CD14-positive monocyte (primary cell): ENCODE measurements at regions not wholly inside any gene's neighbourhood (a gene's known extent, or its start where the extent isn't known, plus 50 kb on each side); places are given as distances from the start of the nearest gene placed in this dataset.

Experiments used
- DNase-seq, 3 donors: peaks; one replicate each; pipeline ENCODE4 v3.0.0-alpha.2; 2011 to 2022
- H2AFZ ChIP-seq: 2 replicates; pipeline ENCODE4 v1.6.0; 2012; ENCODE audit warnings: mild to moderate bottlenecking, low read depth, low read length, inconsistent platforms; ENCODE audit not compliant: insufficient read depth, poor library complexity, severe bottlenecking
- H3K27ac ChIP-seq, 2 donors: 1 replicate in 1 of 2; 2 replicates in 1 of 2; pipeline ENCODE4 v1.5.1; 2012 to 2013; ENCODE audit warnings: low read length in 2 of 2, control low read depth in 1 of 2, inconsistent platforms in 1 of 2, low read depth in 1 of 2, mild to moderate bottlenecking in 1 of 2
- H3K27me3 ChIP-seq, 2 donors: one replicate each; pipeline versions ENCODE4 v1.6.0 to v1.6.1; 2011 to 2013; ENCODE audit warnings: low read length in 2 of 2; ENCODE audit not compliant: control insufficient read depth in 2 of 2, insufficient read depth in 2 of 2
- H3K36me3 ChIP-seq, 2 donors: replicated peaks in 1 of 2; 1 replicate in 1 of 2; 2 replicates in 1 of 2; pipeline versions ENCODE4 v1.5.1 to v1.6.1; 2012 to 2013; ENCODE audit warnings: low read length in 2 of 2, control low read depth in 1 of 2, inconsistent platforms in 1 of 2, mild to moderate bottlenecking in 1 of 2; ENCODE audit not compliant: insufficient read depth in 2 of 2, control insufficient read depth in 1 of 2
- H3K4me1 ChIP-seq, 2 donors: 1 replicate in 1 of 2; 2 replicates in 1 of 2; pipeline versions ENCODE4 v1.5.1 to v1.6.1; 2012 to 2013; ENCODE audit warnings: low read length in 2 of 2, control low read depth in 1 of 2, inconsistent platforms in 1 of 2, mild to moderate bottlenecking in 1 of 2, moderate library complexity in 1 of 2; ENCODE audit not compliant: insufficient read depth in 2 of 2, control insufficient read depth in 1 of 2
- H3K4me2 ChIP-seq: replicated peaks from 2 replicates; pipeline ENCODE3; 2012; ENCODE audit warnings: low read length, moderate library complexity, mild to moderate bottlenecking; ENCODE audit not compliant: poor library complexity, severe bottlenecking; ENCODE audit errors: extremely low read depth
- H3K4me3 ChIP-seq, 3 experiments: fragments of 200-600 bp in 1 of 3; sonication (generic) in 1 of 3; replicated peaks in 1 of 3; 1 replicate in 2 of 3; 2 replicates in 1 of 3; pipeline ENCODE4 v1.5.1; 2011 to 2013; ENCODE audit warnings: low read length in 3 of 3, mild to moderate bottlenecking in 3 of 3, control low read depth in 2 of 3, low read depth in 2 of 3, inconsistent platforms in 1 of 3, moderate library complexity in 1 of 3
- H3K79me2 ChIP-seq: 2 replicates; pipeline ENCODE4 v1.6.0; 2012; ENCODE audit warnings: mild to moderate bottlenecking, control low read depth, inconsistent platforms, low read length, moderate library complexity; ENCODE audit not compliant: insufficient read depth
- H3K9ac ChIP-seq: 2 replicates; pipeline ENCODE4 v1.6.0; 2017; ENCODE audit warnings: low read length, mild to moderate bottlenecking; ENCODE audit not compliant: insufficient read depth, poor library complexity, severe bottlenecking
- H3K9me3 ChIP-seq, 2 donors: replicated peaks in 1 of 2; 1 replicate in 1 of 2; 2 replicates in 1 of 2; pipeline versions ENCODE4 v1.5.1 to v1.6.1; 2012 to 2013; ENCODE audit warnings: low read length in 2 of 2, control low read depth in 1 of 2; ENCODE audit not compliant: control insufficient read depth in 1 of 2, insufficient read depth in 1 of 2
- H4K20me1 ChIP-seq: 2 replicates; pipeline ENCODE4 v1.6.0; 2012; ENCODE audit warnings: mild to moderate bottlenecking, low read length, control low read depth, moderate library complexity; ENCODE audit not compliant: insufficient read depth
- H3K27ac Mint-ChIP-seq, 7 donors: one replicate each; pipeline ENCODE4 v1.8.0; 2020; ENCODE audit warnings: mild to moderate bottlenecking in 7 of 7, mixed read lengths in 7 of 7, moderate library complexity in 6 of 7, inconsistent platforms in 2 of 7
- H3K27me3 Mint-ChIP-seq, 3 donors: one replicate each; pipeline ENCODE4 v1.8.0; 2021 to 2022; ENCODE audit warnings: low read depth in 3 of 3, mild to moderate bottlenecking in 3 of 3, mixed read lengths in 3 of 3, moderate library complexity in 3 of 3, inconsistent platforms in 1 of 3
- H3K36me3 Mint-ChIP-seq, 2 donors: one replicate each; pipeline ENCODE4 v1.8.0; 2020; ENCODE audit warnings: mixed read lengths in 2 of 2, inconsistent platforms in 1 of 2, mild to moderate bottlenecking in 1 of 2
- H3K4me1 Mint-ChIP-seq: one replicate; pipeline ENCODE4 v1.8.0; 2020; ENCODE audit warnings: mild to moderate bottlenecking, mixed read lengths
- H3K4me3 Mint-ChIP-seq, 2 donors: one replicate each; pipeline ENCODE4 v1.8.0; 2020; ENCODE audit warnings: mild to moderate bottlenecking in 2 of 2, mixed read lengths in 2 of 2, moderate library complexity in 1 of 2
- H3K9me3 Mint-ChIP-seq, 7 donors: one replicate each; pipeline ENCODE4 v1.8.0; 2020 to 2022; ENCODE audit warnings: mixed read lengths in 7 of 7, mild to moderate bottlenecking in 6 of 7, moderate library complexity in 6 of 7, inconsistent platforms in 2 of 7
- WGBS: methylation state at CpG from one replicate; pipeline ENCODE4 v1.1.5; 2013; ENCODE audit warnings: missing lambda C conversion rate; ENCODE audit not compliant: insufficient coverage; 5-methylcytosine and 5-hydroxymethylcytosine counted together
- intact Hi-C, 2 donors: fragments of 100-400 bp; cut with micrococcal nuclease; formaldehyde crosslinking; loops; one replicate each; pipeline versions ENCODE4 v1.15.0 to v1.15.1; 2023
- TF ChIP-seq, protein P1 (sequence below): fragments of 200-600 bp; IDR thresholded peaks from one replicate; pipeline ENCODE4 v1.8.0; 2022; ENCODE audit warnings: antibody characterized with exemption, mild to moderate bottlenecking

DNA sequence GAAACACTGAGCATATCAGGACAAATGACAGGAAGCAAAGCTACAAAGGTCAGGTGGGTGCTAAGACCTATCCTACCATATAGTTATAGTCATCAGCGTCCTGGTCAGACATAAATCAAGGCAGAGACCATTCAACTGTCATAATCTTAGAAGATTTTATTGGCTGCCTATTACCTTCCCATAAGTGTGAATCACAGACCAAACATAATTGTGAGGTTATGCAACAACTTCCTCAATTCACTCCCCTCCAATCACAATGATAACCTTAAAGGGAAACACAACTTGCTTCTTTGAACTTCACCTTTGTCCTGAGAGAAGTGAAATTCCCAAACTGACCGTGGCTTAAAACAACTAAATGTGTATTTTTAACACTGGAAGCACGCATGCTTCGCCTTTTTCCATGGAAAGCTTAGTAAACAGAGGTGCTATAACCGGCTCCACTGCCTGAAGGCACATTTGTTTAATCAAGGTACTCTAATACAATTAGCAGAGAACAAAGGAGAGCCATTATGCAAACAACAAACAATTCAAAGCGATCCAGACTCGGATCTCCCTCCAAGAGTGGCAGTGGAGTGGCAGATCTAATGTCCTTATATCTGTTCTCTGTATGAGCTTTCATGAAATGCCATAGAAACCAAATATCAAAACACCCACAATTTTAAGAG, 84.9 kb downstream of the TMEM114 start:
- no peak overlapping the region for H3K27ac ChIP-seq

DNA sequence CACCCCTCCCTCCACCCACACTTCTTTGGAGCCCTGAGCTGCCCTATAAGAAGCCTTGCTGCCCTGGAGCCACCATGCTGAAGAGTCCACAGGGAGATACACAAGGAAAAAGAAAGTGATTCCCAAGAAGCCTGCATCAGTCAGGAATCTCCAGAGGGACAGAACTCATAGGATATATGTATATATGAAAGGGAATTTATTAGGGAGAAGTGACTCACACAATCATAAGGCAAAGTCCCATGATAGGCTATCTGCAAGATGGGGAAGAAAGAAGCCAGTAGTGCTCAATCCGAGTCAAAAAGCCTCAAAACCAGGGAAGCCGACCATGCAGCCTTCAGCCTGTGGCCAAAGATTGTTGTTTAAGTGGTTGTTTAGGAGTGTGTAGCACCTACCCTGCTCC, 87.9 kb downstream of the TMEM114 start:
- intact Hi-C loops, result no loop called here
- no peaks in the 10 kb centered on the region for H3K36me3 ChIP-seq
- H3K27ac ChIP-seq, result no peak overlapping the region
- Mint-ChIP-seq H3K36me3 (no peaks in the 10 kb centered on the region), H3K4me3 (no peak overlapping the region), H3K27ac (no peak overlapping the region), H3K9me3 (peaks cover 0 to 6% (median 0%) of the 10 kb centered on the region in 7 donors), H3K27me3 (peaks cover 3 to 7% (median 6%) of the 10 kb centered on the region in 3 donors), H3K4me1 (peaks cover 3% of the 10 kb centered on the region)
- TF ChIP-seq, protein P1, sequence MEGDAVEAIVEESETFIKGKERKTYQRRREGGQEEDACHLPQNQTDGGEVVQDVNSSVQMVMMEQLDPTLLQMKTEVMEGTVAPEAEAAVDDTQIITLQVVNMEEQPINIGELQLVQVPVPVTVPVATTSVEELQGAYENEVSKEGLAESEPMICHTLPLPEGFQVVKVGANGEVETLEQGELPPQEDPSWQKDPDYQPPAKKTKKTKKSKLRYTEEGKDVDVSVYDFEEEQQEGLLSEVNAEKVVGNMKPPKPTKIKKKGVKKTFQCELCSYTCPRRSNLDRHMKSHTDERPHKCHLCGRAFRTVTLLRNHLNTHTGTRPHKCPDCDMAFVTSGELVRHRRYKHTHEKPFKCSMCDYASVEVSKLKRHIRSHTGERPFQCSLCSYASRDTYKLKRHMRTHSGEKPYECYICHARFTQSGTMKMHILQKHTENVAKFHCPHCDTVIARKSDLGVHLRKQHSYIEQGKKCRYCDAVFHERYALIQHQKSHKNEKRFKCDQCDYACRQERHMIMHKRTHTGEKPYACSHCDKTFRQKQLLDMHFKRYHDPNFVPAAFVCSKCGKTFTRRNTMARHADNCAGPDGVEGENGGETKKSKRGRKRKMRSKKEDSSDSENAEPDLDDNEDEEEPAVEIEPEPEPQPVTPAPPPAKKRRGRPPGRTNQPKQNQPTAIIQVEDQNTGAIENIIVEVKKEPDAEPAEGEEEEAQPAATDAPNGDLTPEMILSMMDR, result no peak
- H2AFZ ChIP-seq, result no peak overlapping the region
- no peaks in the 10 kb centered on the region for H4K20me1 ChIP-seq
- no peak overlapping the region for H3K9ac ChIP-seq
- no peak for DNase-seq
- H3K9me3 ChIP-seq, result no peaks in the 10 kb centered on the region
- H3K4me3 ChIP-seq, result no peak overlapping the region
- WGBS, result no CpG with 5 or more reads among the region's 2 CpGs
- H3K27me3 ChIP-seq, result no peaks in the 10 kb centered on the region
- no peak overlapping the region for H3K4me2 ChIP-seq
- no peaks in the 10 kb centered on the region for H3K79me2 ChIP-seq
- H3K4me1 ChIP-seq, result no peaks in the 10 kb centered on the region

More for the DNA sequence above, 84.9 kb downstream of the TMEM114 start:
- Histone ChIP-seq H3K4me1 (no peaks in the 10 kb centered on the region), H3K9ac (no peak overlapping the region), H3K4me2 (no peak overlapping the region), H2AFZ (no peak overlapping the region), H3K9me3 (no peaks in the 10 kb centered on the region), H3K36me3 (no peaks in the 10 kb centered on the region), H4K20me1 (no peaks in the 10 kb centered on the region), H3K27me3 (no peaks in the 10 kb centered on the region), H3K79me2 (no peaks in the 10 kb centered on the region), H3K4me3 (no peak overlapping the region)
- TF ChIP-seq, protein P1, result no peak
- Mint-ChIP-seq H3K27me3 (peaks cover 5 to 11% (median 8%) of the 10 kb centered on the region in 3 donors), H3K4me1 (peaks cover 3% of the 10 kb centered on the region), H3K4me3 (no peak overlapping the region), H3K27ac (no peak overlapping the region), H3K9me3 (peaks cover 0 to 4% (median 0%) of the 10 kb centered on the region in 7 donors), H3K36me3 (no peaks in the 10 kb centered on the region)
- 41% methylated on average over 4 of the region's 7 CpGs for WGBS
- intact Hi-C loops, result no loop called here
- DNase-seq, result peak in 1 of 3 donors; percentile 3
